ENCODE measurements at regions not wholly inside any gene's neighbourhood (a gene's known extent, or its start where the extent isn't known, plus 50 kb on each side); places are given as distances from the start of the nearest gene placed in this dataset.

- DNase-seq (ENCODE audit: low read depth, low spot score) = no peak
Measured at GRCh38 chr21:39055167-39055767, 128.0 kb downstream of the PSMG1 start.

GRCh38 chr21:39054066-39054465 lies 129.2 kb downstream of the PSMG1 start:
- DNase-seq (ENCODE audit: low read depth, low spot score) = no peak

- DNase-seq (ENCODE audit: low read depth, low spot score) = no peak
Measured at GRCh38 chr21:39053126-39053525, 130.1 kb downstream of the PSMG1 start.

- DNase-seq (ENCODE audit: low read depth, low spot score) = no peak
Measured at GRCh38 chr21:39052718-39053117, 130.5 kb downstream of the PSMG1 start.

- no peak for DNase-seq (ENCODE audit: low read depth, low spot score)
Measured at GRCh38 chr21:39051588-39051949, 131.7 kb downstream of the PSMG1 start.

- DNase-seq (ENCODE audit: low read depth, low spot score) = no peak
Measured at GRCh38 chr21:39050841-39051587, 132.2 kb downstream of the PSMG1 start.

- DNase-seq (ENCODE audit: low read depth, low spot score) = no peak
Measured at GRCh38 chr21:39048574-39048973, 134.7 kb downstream of the PSMG1 start.

GRCh38 chr21:39048064-39048463 lies 135.2 kb downstream of the PSMG1 start:
- DNase-seq (ENCODE audit: low read depth, low spot score) = no peak

GRCh38 chr21:39047046-39047445 lies 136.2 kb downstream of the PSMG1 start:
- DNase-seq (ENCODE audit: low read depth, low spot score) = no peak

- no peak for DNase-seq (ENCODE audit: low read depth, low spot score)
Measured at GRCh38 chr21:39046236-39046916, 136.9 kb downstream of the PSMG1 start.

- DNase-seq (ENCODE audit: low read depth, low spot score) = no peak
Measured at GRCh38 chr21:39041816-39042215, 141.4 kb downstream of the PSMG1 start.

GRCh38 chr21:39040494-39041110 lies 142.6 kb downstream of the PSMG1 start:
- DNase-seq (ENCODE audit: low read depth, low spot score) = no peak

- DNase-seq (ENCODE audit: low read depth, low spot score) = no peak
Measured at GRCh38 chr21:39037807-39038405, 145.3 kb downstream of the PSMG1 start.

- DNase-seq (ENCODE audit: low read depth, low spot score) = no peak
Measured at GRCh38 chr21:39036581-39036980, 146.7 kb downstream of the PSMG1 start.

GRCh38 chr21:39034590-39035536 lies 148.4 kb downstream of the PSMG1 start:
- no peak for DNase-seq (ENCODE audit: low read depth, low spot score)

- DNase-seq (ENCODE audit: low read depth, low spot score) = no peak
Measured at GRCh38 chr21:39033878-39034589, 149.2 kb downstream of the PSMG1 start.

- no peak for DNase-seq (ENCODE audit: low read depth, low spot score)
Measured at GRCh38 chr21:39029900-39030884, 153.1 kb downstream of the PSMG1 start.

GRCh38 chr21:39029086-39029755 lies 154.0 kb downstream of the PSMG1 start:
- no peak for DNase-seq (ENCODE audit: low read depth, low spot score)

GRCh38 chr21:39025198-39025597 lies 158.1 kb downstream of the PSMG1 start:
- no peak for DNase-seq (ENCODE audit: low read depth, low spot score)
